Heart left ventricle (tissue), 16 donors: ENCODE measurements at regions not wholly inside any gene's neighbourhood (a gene's known extent, or its start where the extent isn't known, plus 50 kb on each side); places are given as distances from the start of the nearest gene placed in this dataset.

ENCODE experiments used
- ATAC-seq, 4 donors: fragments of 200-7000 bp; cut with Tn5 transposase; one replicate each; pipeline ENCODE4 v1.9.1; 2020 to 2022; ENCODE audit warnings: moderate library complexity in 4 of 4, mild to moderate bottlenecking in 3 of 4, moderate number of reproducible peaks in 1 of 4
- DNase-seq, 5 donors: peaks; one replicate each; pipeline ENCODE4 v3.0.0-alpha.2; 2020
- H3K27ac ChIP-seq, 12 donors: fragments of 200-600 bp; sonication (generic) in 4 of 12; one replicate each; pipeline versions ENCODE4 v1.5.0 to v1.8.0; 2016 to 2022; ENCODE audit warnings: mild to moderate bottlenecking in 2 of 12
- H3K27me3 ChIP-seq, 9 donors: fragments of 200-600 bp; sonication (generic) in 2 of 9; one replicate each; pipeline versions ENCODE4 v1.5.1 to v1.8.0; 2016 to 2022; ENCODE audit warnings: mild to moderate bottlenecking in 3 of 9
- H3K36me3 ChIP-seq, 9 donors: fragments of 200-600 bp; sonication (generic) in 2 of 9; one replicate each; pipeline versions ENCODE4 v1.5.0 to v1.8.0; 2018 to 2022; ENCODE audit warnings: mild to moderate bottlenecking in 2 of 9
- H3K4me1 ChIP-seq, 12 donors: fragments of 200-600 bp; sonication (generic) in 4 of 12; one replicate each; pipeline versions ENCODE4 v1.5.0 to v1.8.0; 2016 to 2022; ENCODE audit warnings: mild to moderate bottlenecking in 3 of 12
- H3K4me3 ChIP-seq, 12 donors: fragments of 200-600 bp; sonication (generic) in 4 of 12; one replicate each; pipeline versions ENCODE4 v1.5.0 to v1.8.0; 2017 to 2022; ENCODE audit warnings: mild to moderate bottlenecking in 9 of 12, moderate library complexity in 4 of 12
- H3K9me3 ChIP-seq, 12 donors: fragments of 200-600 bp; sonication (generic) in 4 of 12; one replicate each; pipeline versions ENCODE4 v1.5.0 to v1.8.0; 2016 to 2022; ENCODE audit warnings: mild to moderate bottlenecking in 1 of 12
- CTCF ChIP-seq, 12 donors: fragments of 200-600 bp; sonication (generic) in 4 of 12; IDR thresholded peaks; one replicate each; pipeline versions ENCODE4 v1.5.0 to v1.8.0; 2018 to 2022; ENCODE audit warnings: antibody characterized with exemption in 12 of 12, mild to moderate bottlenecking in 5 of 12
- POLR2A ChIP-seq, 2 donors: fragments of 450-650 bp; IDR thresholded peaks; one replicate each; pipeline ENCODE4 v1.6.1; 2017; ENCODE audit warnings: antibody characterized with exemption in 2 of 2, mild to moderate bottlenecking in 2 of 2, moderate library complexity in 2 of 2
- WGBS, 4 donors: extraction: QIAGEN DNeasy Blood & Tissue Kit in 2 of 4; methylation state at CpG; one replicate each; pipeline versions ENCODE4 v1.1.5 to v1.1.7; 2013 to 2018; 5-methylcytosine and 5-hydroxymethylcytosine counted together
- intact Hi-C, 10 donors: fragments of 100-400 bp; cut with DNase I; formaldehyde crosslinking; loops; one replicate each; pipeline versions ENCODE4 v1.11.1 to v1.14.2; 2022
- donor health status: ischemic (EF 13 %, LVEDD 7.1; RV severe dilation, severe dysfunction).
- donor health status: healthy with polysubstance abuse.
- donor health status: DM: no; HTN: yes; CAD: no.
- donor health status: DM: no; HTN: no; CAD: no.
- donor health status: ischemic (EF 25% LVEDD 6.9; RV normal size, moderate dysfunction).
- donor health status: ischemic (EF 25% LVEDD 5.7; RV mildly dilated, moderate dysfunction).
- donor health status: healthy.
- donor health status: DM: yes; HTN: yes; CAD: no.
- donor health status: ischemic (EF 35%, LVEDD 5.7; RV mildly dilated, moderate dysfunction).
- donor health status: nonischemic (EF 11% LVEDD 7.7; RV severe dilation, severe dysfunction).
- donor health status: DM: yes; HTN: yes; CAD: no.
- donor health status: PGD.
- donor health status: ischemic (EF 29% LVEDD 5.4; RV normal size, mild dysfunction).
- donor health status: nonischemic (EF 23%, LVEDD 6.1; RV moderate dilation, normal function).

- Histone ChIP-seq H3K4me1 (peaks cover 0 to 18% (median 2%) of the 10 kb centered on the region in 12 donors), H3K9me3 (no peaks in the 10 kb centered on the region), H3K4me3 (no peak overlapping the region), H3K27me3 (no peaks in the 10 kb centered on the region), H3K27ac (peak overlapping the region in 5 of 12 donors; percentile 53 to 79 (median 77)), H3K36me3 (peaks cover 0 to 79% (median 42%) of the 10 kb centered on the region in 9 donors)
- intact Hi-C loops, result loop anchor here in 5 of 10 donors (10.0 kb wide), 1 partner anchor 51 kb away; the partner anchor contains the start of gene CDR2 (in 5 of the 5)
- TF ChIP-seq CTCF (IDR thresholded peaks at IDR 0.05) (no peak), POLR2A (IDR thresholded peaks at IDR 0.05) (no peak)
- no peak for ATAC-seq
- no peak for DNase-seq
- WGBS, 4 donors, result 67 to 92% (median 79%) methylated on average over 4 to 5 of the region's 5 CpGs
These were observed 51.4 kb upstream of the CDR2 start for GRCh38 chr16:22425847-22426246.

- peak overlapping the region; percentile 47 to 80 (median 67) for H3K27ac ChIP-seq
- ATAC-seq, result peak; percentile 27 to 73 (median 48)
- H3K4me1 ChIP-seq, result peaks cover 0 to 18% (median 2%) of the 10 kb centered on the region in 12 donors
- WGBS, 4 donors, result 34 to 71% (median 51%) methylated on average over 8 to 26 of the region's 26 CpGs
- peaks cover 0 to 82% (median 41%) of the 10 kb centered on the region in 9 donors for H3K36me3 ChIP-seq
- TF ChIP-seq CTCF (IDR thresholded peaks at IDR 0.05) (no peak), POLR2A (IDR thresholded peaks at IDR 0.05) (no peak)
- H3K9me3 ChIP-seq, result no peaks in the 10 kb centered on the region
- intact Hi-C loops, result loop anchor here in 5 of 10 donors (10.0 kb wide), 1 partner anchor 50 kb away; the partner anchor contains the start of gene CDR2 (in 5 of the 5)
- no peaks in the 10 kb centered on the region for H3K27me3 ChIP-seq
- peak; percentile 44 to 73 (median 70) for DNase-seq
- H3K4me3 ChIP-seq, result peak overlapping the region in 9 of 12 donors; percentile 5 to 44 (median 22)
These were observed 50.8 kb upstream of the CDR2 start for GRCh38 chr16:22425036-22425801.

- Histone ChIP-seq H3K27ac (peak overlapping the region; percentile 47 to 80 (median 67)), H3K9me3 (no peaks in the 10 kb centered on the region), H3K4me1 (peaks cover 0 to 18% (median 2%) of the 10 kb centered on the region in 12 donors), H3K4me3 (peak overlapping the region in 8 of 12 donors; percentile 10 to 44 (median 29)), H3K27me3 (no peaks in the 10 kb centered on the region), H3K36me3 (peaks cover 0 to 82% (median 42%) of the 10 kb centered on the region in 9 donors)
- intact Hi-C loops, result loop anchor here in 5 of 10 donors (10.0 kb wide), 1 partner anchor 50 kb away; the partner anchor contains the start of gene CDR2 (in 5 of the 5)
- TF ChIP-seq CTCF (IDR thresholded peaks at IDR 0.05) (no peak), POLR2A (IDR thresholded peaks at IDR 0.05) (no peak)
- DNase-seq, result peak in 2 of 5 donors; percentile 35 to 45
- 65 to 86% (median 74%) methylated on average over 22 of the region's 22 CpGs for WGBS, 4 donors
- ATAC-seq, result peak in 3 of 4 donors; percentile 23 to 41 (median 32)
These were observed 49.9 kb upstream of the CDR2 start for GRCh38 chr16:22424161-22424937.
